GM18511 (cell line): ENCODE measurements at regions not wholly inside any gene's neighbourhood (a gene's known extent, or its start where the extent isn't known, plus 50 kb on each side); places are given as distances from the start of the nearest gene placed in this dataset.

Experiments
- ATAC-seq: cut with Tn5 transposase; IDR thresholded peaks from one replicate; pipeline ENCODE4 v1.9.1; 2021; ENCODE audit warnings: mild to moderate bottlenecking, moderate library complexity; ENCODE audit not compliant: unreplicated experiment

- no peak for ATAC-seq
These were observed 167.8 kb downstream of the RAB28 start for GRCh38 chr4:13316354-13316753.

GRCh38 chr4:13313856-13314255 is 170.3 kb downstream of the RAB28 start:
- no peak for ATAC-seq

- ATAC-seq, result no peak
These were observed 171.9 kb downstream of the RAB28 start for GRCh38 chr4:13312264-13312663.

- no peak for ATAC-seq
These were observed 174.4 kb downstream of the RAB28 start for GRCh38 chr4:13309751-13310150.

GRCh38 chr4:13306356-13306755 is 177.8 kb downstream of the RAB28 start:
- no peak for ATAC-seq

GRCh38 chr4:13302876-13303275 is 181.3 kb downstream of the RAB28 start:
- ATAC-seq, result no peak

GRCh38 chr4:13299343-13299742 is 184.8 kb downstream of the RAB28 start:
- no peak for ATAC-seq

GRCh38 chr4:13298655-13299054 is 185.5 kb downstream of the RAB28 start:
- ATAC-seq, result no peak

- no peak for ATAC-seq
These were observed 187.2 kb downstream of the RAB28 start for GRCh38 chr4:13296986-13297385.

GRCh38 chr4:13294961-13295605 is 189.1 kb downstream of the RAB28 start:
- no peak for ATAC-seq

GRCh38 chr4:13292372-13292771 is 191.8 kb downstream of the RAB28 start:
- ATAC-seq, result no peak

- ATAC-seq, result no peak
These were observed 194.7 kb downstream of the RAB28 start for GRCh38 chr4:13289391-13289790.

GRCh38 chr4:13285336-13285735 is 198.8 kb downstream of the RAB28 start:
- ATAC-seq, result no peak

GRCh38 chr4:13284932-13285331 is 199.2 kb downstream of the RAB28 start:
- no peak for ATAC-seq

- ATAC-seq, result no peak
These were observed 207.8 kb downstream of the RAB28 start for GRCh38 chr4:13276357-13276756.

GRCh38 chr4:13268703-13269102 is 215.4 kb downstream of the RAB28 start:
- no peak for ATAC-seq

GRCh38 chr4:13268165-13268564 is 216.0 kb downstream of the RAB28 start:
- no peak for ATAC-seq

- ATAC-seq, result no peak
These were observed 217.0 kb downstream of the RAB28 start for GRCh38 chr4:13267091-13267490.

GRCh38 chr4:13266687-13267086 is 217.5 kb downstream of the RAB28 start:
- no peak for ATAC-seq

- no peak for ATAC-seq
These were observed 220.1 kb downstream of the RAB28 start for GRCh38 chr4:13263967-13264525.

- ATAC-seq, result no peak
These were observed 221.3 kb downstream of the RAB28 start for GRCh38 chr4:13262816-13263215.

GRCh38 chr4:13261486-13262257 is 222.5 kb downstream of the RAB28 start:
- no peak for ATAC-seq
